Right hindlimb (tissue), 1 donor: ENCODE measurements at regions not wholly inside any gene's neighbourhood (a gene's known extent, or its start where the extent isn't known, plus 50 kb on each side); places are given as distances from the start of the nearest gene placed in this dataset.

Experiments used
- DNase-seq: peaks from one replicate; pipeline ENCODE4 v3.0.0-alpha.2; 2018

GRCh38 chr3:111359261-111360030, 182.6 kb upstream of the CD96 start:
- DNase-seq: no peak

- no peak for DNase-seq
Observed at GRCh38 chr3:111362381-111363009, 179.5 kb upstream of the CD96 start.

- DNase-seq: no peak
Observed at GRCh38 chr3:111366515-111366914, 175.5 kb upstream of the CD96 start.

GRCh38 chr3:111368056-111368455, 173.9 kb upstream of the CD96 start:
- DNase-seq: no peak

- no peak for DNase-seq
Observed at GRCh38 chr3:111369958-111370357, 172.0 kb upstream of the CD96 start.

- no peak for DNase-seq
Observed at GRCh38 chr3:111373239-111373638, 168.8 kb upstream of the CD96 start.

- no peak for DNase-seq
Observed at GRCh38 chr3:111373861-111374260, 168.1 kb upstream of the CD96 start.

- no peak for DNase-seq
Observed at GRCh38 chr3:111385971-111386495, 156.0 kb upstream of the CD96 start.

GRCh38 chr3:111392894-111393398, 149.1 kb upstream of the CD96 start:
- DNase-seq: no peak

- no peak for DNase-seq
Observed at GRCh38 chr3:111412656-111413055, 129.3 kb upstream of the CD96 start.

GRCh38 chr3:111414531-111414930, 127.5 kb upstream of the CD96 start:
- DNase-seq: no peak

GRCh38 chr3:111415018-111415417, 127.0 kb upstream of the CD96 start:
- DNase-seq: no peak

- DNase-seq: no peak
Observed at GRCh38 chr3:111418391-111418790, 123.6 kb upstream of the CD96 start.

GRCh38 chr3:111428301-111428700, 113.7 kb upstream of the CD96 start:
- no peak for DNase-seq

- DNase-seq: no peak
Observed at GRCh38 chr3:111434941-111435622, 106.9 kb upstream of the CD96 start.

- DNase-seq: no peak
Observed at GRCh38 chr3:111438283-111438682, 103.7 kb upstream of the CD96 start.

- no peak for DNase-seq
Observed at GRCh38 chr3:111454551-111454950, 87.4 kb upstream of the CD96 start.

GRCh38 chr3:111465081-111465670, 76.8 kb upstream of the CD96 start:
- no peak for DNase-seq

GRCh38 chr3:111470032-111470431, 72.0 kb upstream of the CD96 start:
- DNase-seq: no peak

GRCh38 chr3:111471831-111472230, 70.2 kb upstream of the CD96 start:
- no peak for DNase-seq

GRCh38 chr3:111472556-111472955, 69.4 kb upstream of the CD96 start:
- DNase-seq: no peak

- no peak for DNase-seq
Observed at GRCh38 chr3:111473550-111473949, 68.4 kb upstream of the CD96 start.

GRCh38 chr3:111476701-111477100, 65.3 kb upstream of the CD96 start:
- no peak for DNase-seq
